Nephron progenitor cell (in vitro differentiated cells): ENCODE measurements at regions not wholly inside any gene's neighbourhood (a gene's known extent, or its start where the extent isn't known, plus 50 kb on each side); places are given as distances from the start of the nearest gene placed in this dataset.

Experiments used
- DNase-seq: peaks from one replicate; pipeline ENCODE4 v3.0.0; 2021
- H3K27ac Mint-ChIP-seq: 2 replicates; pipeline ENCODE4 v1.8.0; 2021; ENCODE audit warnings: mild to moderate bottlenecking, moderate library complexity, mixed read lengths
- H3K27me3 Mint-ChIP-seq: 2 replicates; pipeline ENCODE4 v1.8.0; 2021; ENCODE audit warnings: mild to moderate bottlenecking, low read depth, mixed read lengths; ENCODE audit not compliant: poor library complexity
- H3K36me3 Mint-ChIP-seq: 2 replicates; pipeline ENCODE4 v1.8.0; 2021; ENCODE audit warnings: low read depth, mixed read lengths
- H3K4me1 Mint-ChIP-seq: 2 replicates; pipeline ENCODE4 v1.8.0; 2021; ENCODE audit warnings: mixed read lengths
- H3K4me3 Mint-ChIP-seq: 2 replicates; pipeline ENCODE4 v1.8.0; 2021; ENCODE audit warnings: mild to moderate bottlenecking, moderate library complexity, mixed read lengths
- H3K9me3 Mint-ChIP-seq: 2 replicates; pipeline ENCODE4 v1.8.0; 2021; ENCODE audit warnings: mild to moderate bottlenecking, moderate library complexity, mixed read lengths
- TF ChIP-seq, protein P1 (sequence below): fragments of 200-600 bp; sonication (generic); IDR thresholded peaks from 2 replicates; pipeline ENCODE4 v1.5.0; 2021; ENCODE audit warnings: antibody characterized with exemption

DNA sequence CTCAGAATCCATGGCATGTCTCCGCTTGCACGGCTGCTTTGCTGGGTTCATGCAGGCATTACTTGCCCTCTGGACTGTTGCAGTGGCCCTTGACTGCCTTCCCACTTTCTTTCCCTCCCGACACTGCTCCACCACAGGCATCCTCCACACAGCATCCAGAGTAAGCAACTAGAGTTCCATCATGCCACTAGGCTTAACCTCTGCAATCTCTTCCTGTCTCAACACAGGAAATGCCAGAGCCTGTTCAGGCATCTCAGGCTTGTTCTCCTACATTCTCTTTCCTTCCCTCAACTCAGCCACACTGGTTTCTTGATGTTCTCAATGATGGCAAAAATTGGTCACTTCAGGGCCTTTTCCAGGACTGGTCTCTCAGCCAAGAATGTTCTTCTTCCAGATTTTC, 284.5 kb upstream of the KLF6 start:
- no peaks in the 10 kb centered on the region for H3K4me1 Mint-ChIP-seq
- TF ChIP-seq, protein P1, sequence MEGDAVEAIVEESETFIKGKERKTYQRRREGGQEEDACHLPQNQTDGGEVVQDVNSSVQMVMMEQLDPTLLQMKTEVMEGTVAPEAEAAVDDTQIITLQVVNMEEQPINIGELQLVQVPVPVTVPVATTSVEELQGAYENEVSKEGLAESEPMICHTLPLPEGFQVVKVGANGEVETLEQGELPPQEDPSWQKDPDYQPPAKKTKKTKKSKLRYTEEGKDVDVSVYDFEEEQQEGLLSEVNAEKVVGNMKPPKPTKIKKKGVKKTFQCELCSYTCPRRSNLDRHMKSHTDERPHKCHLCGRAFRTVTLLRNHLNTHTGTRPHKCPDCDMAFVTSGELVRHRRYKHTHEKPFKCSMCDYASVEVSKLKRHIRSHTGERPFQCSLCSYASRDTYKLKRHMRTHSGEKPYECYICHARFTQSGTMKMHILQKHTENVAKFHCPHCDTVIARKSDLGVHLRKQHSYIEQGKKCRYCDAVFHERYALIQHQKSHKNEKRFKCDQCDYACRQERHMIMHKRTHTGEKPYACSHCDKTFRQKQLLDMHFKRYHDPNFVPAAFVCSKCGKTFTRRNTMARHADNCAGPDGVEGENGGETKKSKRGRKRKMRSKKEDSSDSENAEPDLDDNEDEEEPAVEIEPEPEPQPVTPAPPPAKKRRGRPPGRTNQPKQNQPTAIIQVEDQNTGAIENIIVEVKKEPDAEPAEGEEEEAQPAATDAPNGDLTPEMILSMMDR = no peak
- no peaks in the 10 kb centered on the region for H3K27me3 Mint-ChIP-seq
- H3K9me3 Mint-ChIP-seq = no peaks in the 10 kb centered on the region
- H3K4me3 Mint-ChIP-seq = no peak overlapping the region
- no peaks in the 10 kb centered on the region for H3K36me3 Mint-ChIP-seq
- H3K27ac Mint-ChIP-seq = no peak overlapping the region
- no peak for DNase-seq

DNA sequence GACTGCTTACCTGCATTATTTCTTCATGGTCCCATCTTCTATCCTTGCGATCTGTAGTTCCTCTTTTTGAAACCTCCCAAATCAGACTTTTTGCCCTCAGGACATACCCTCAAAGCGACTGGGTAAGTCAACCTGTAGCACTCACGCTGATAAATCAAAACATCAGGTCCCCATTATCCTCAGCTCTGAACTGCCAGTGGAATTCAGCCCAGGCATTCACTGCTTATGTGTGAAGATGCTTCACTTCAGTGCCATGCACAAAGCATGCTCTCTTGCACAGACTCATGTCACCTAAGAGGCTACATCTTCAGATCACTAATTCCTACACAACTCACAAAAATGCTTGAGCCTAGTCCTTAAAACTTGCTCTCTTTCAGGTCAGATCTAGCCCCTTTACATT, 283.6 kb upstream of the KLF6 start:
- TF ChIP-seq, protein P1 = no peak
- Mint-ChIP-seq H3K36me3 (no peaks in the 10 kb centered on the region), H3K9me3 (no peaks in the 10 kb centered on the region), H3K27me3 (no peaks in the 10 kb centered on the region), H3K27ac (no peak overlapping the region), H3K4me1 (no peaks in the 10 kb centered on the region), H3K4me3 (no peak overlapping the region)
- no peak for DNase-seq

DNA sequence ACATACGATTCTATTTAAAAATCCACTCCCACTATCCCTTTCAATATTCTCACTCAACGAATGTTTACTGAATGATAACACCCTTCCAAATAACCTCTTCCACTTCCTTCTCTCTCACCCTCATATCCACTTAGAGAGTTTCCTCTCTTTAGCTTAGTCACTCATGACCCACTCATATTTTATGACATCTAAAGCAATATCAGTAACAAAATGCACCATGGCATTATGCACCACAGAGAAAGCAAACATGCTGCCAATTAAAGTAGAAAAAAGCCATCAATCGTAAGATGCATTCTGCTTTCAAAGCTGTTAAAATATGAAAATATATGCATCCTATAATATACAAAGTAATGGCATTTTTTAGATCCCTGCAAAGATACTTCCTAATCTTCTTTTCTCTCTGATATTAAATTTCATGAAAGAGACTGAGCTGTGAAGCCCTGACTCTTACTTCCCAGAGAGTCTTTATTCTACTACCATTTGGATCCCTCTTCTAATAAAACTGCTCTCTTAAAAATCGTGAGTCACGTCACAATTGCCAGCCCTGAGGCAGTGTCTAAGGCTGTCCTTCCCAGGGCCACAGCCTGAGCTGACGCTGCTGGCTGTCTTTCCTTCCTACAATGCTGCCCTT, 283.0 kb upstream of the KLF6 start:
- no peaks in the 10 kb centered on the region for H3K4me1 Mint-ChIP-seq
- H3K27ac Mint-ChIP-seq = no peak overlapping the region
- H3K27me3 Mint-ChIP-seq = no peaks in the 10 kb centered on the region
- DNase-seq = no peak
- H3K9me3 Mint-ChIP-seq = no peaks in the 10 kb centered on the region
- no peaks in the 10 kb centered on the region for H3K36me3 Mint-ChIP-seq
- H3K4me3 Mint-ChIP-seq = no peak overlapping the region
- TF ChIP-seq, protein P1 = no peak

DNA sequence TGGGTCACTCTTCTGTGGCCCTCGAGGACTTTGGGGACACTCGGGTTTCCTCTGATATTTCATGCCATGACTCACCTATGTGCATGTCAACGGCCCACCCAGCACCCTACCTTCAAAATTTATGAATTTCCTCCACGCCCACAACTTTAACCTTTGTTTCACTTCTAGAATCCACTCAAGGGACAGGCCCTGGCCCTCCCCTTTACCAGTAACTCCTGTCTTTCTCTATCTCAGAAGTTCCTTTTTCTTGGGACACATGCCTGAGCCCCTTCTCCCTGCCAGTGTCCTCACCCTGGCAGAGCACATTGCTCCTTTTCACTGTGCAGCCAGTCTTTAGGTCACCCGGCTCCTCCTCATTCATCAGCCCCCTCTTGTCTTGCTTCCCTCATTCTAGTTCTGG, 282.5 kb upstream of the KLF6 start:
- H3K4me1 Mint-ChIP-seq = no peaks in the 10 kb centered on the region
- H3K27me3 Mint-ChIP-seq = no peaks in the 10 kb centered on the region
- no peaks in the 10 kb centered on the region for H3K9me3 Mint-ChIP-seq
- H3K36me3 Mint-ChIP-seq = no peaks in the 10 kb centered on the region
- H3K27ac Mint-ChIP-seq = no peak overlapping the region
- no peak overlapping the region for H3K4me3 Mint-ChIP-seq
- TF ChIP-seq, protein P1 = no peak
- DNase-seq = no peak

DNA sequence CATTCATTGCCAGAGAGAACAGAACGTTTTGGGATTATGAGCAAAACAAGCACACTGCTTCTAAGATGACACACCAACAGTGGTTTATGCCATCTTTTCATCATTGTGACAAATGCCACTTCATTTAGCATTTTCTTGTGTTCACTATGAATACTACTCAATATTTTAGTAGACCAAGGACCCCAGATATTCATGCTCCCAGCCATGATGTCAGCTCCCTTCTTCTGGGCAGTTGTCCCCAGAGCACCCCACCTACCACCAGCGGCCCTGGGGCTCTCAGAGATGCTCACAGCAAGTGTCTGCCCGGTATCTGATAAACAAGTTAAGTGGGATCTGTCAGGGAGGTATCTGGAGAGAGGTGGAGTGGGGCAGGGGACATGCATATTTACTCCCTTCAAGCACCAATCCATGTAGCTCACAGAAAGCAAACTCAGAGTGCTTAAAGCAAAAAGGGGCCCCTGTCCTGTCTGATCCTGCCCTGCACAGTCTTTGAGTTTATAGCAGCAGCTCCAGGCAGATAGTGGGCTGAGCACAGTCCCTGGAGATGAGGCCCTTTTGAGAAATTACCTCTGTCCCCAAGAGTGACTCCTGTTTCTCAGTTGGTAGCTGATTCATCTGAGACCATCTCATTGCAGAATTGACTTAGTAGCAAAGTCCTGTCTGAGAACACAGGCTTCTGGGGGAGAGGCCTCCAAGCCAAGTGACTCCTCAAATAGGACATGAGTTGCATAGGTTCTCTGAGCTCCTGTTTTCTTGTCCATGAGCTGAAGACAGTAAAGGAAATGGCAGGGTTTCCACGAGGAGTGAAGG, 281.8 kb upstream of the KLF6 start:
- Mint-ChIP-seq H3K27me3 (no peaks in the 10 kb centered on the region), H3K36me3 (no peaks in the 10 kb centered on the region), H3K27ac (no peak overlapping the region), H3K4me1 (no peaks in the 10 kb centered on the region), H3K4me3 (no peak overlapping the region), H3K9me3 (no peaks in the 10 kb centered on the region)
- TF ChIP-seq, protein P1 = no peak
- DNase-seq = no peak

DNA sequence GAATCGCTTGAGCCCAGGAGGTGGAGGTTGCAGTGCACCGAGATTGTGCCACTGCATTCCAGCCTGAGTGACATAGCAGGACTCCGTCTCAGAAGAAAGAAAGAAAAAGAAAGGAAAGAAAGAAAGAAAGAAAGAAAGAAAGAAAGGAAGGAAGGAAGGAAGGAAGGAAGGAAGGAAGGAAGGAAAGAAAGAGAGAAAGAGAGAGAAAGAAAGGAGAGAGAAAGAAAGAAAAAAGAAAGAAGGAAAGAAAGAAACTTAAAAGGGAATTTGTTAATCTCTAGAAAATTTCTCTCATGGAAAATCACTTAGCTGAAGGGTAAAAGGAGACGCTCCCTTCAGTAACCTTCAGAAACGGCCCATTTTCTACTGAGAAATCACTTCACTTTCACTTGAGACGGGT, 279.5 kb upstream of the KLF6 start:
- TF ChIP-seq, protein P1 = no peak
- Mint-ChIP-seq H3K27me3 (no peaks in the 10 kb centered on the region), H3K27ac (no peak overlapping the region), H3K4me1 (no peaks in the 10 kb centered on the region), H3K9me3 (no peaks in the 10 kb centered on the region), H3K4me3 (no peak overlapping the region), H3K36me3 (no peaks in the 10 kb centered on the region)
- no peak for DNase-seq
